Endothelial cell of umbilical vein (primary cell): ENCODE measurements at regions not wholly inside any gene's neighbourhood (a gene's known extent, or its start where the extent isn't known, plus 50 kb on each side); places are given as distances from the start of the nearest gene placed in this dataset.

ENCODE experiments used
- BruUV-seq: library from RNA; stranded (reverse); fragments of 400-500 nt; replicated peaks from 2 replicates; lab custom pipeline; 2021; lab: Mats Ljungman, UMichigan
- CTCF ChIA-PET: fragments of 300-600, 350-600 bp; sonication (Branson Sonifier 250); formaldehyde crosslinking; loops from one replicate; lab custom pipeline; 2021; ENCODE audit warnings: antibody characterized with exemption, inconsistent platforms; lab: Charles Lee
- POLR2A ChIA-PET: fragments of 300-600, 350-600 bp; sonication (Branson Sonifier 250); formaldehyde crosslinking; loops from one replicate; lab custom pipeline; 2021; ENCODE audit warnings: antibody characterized with exemption, inconsistent platforms; lab: Charles Lee
- DNase-seq: peaks from one replicate; pipeline ENCODE4 v3.0.0-alpha.2; 2011; ENCODE audit warnings: low read depth, low spot score
- FAIRE-seq: peaks from 2 replicates; lab custom pipeline; 2011; peaks lifted over from hg19 to GRCh38; lab: Jason Lieb, UNC
- H2AFZ ChIP-seq: 2 replicates; pipeline ENCODE4 v1.6.0; 2012; ENCODE audit warnings: low read depth, low read length, control low read depth, inconsistent platforms
- H3K27ac ChIP-seq: 2 replicates; pipeline ENCODE4 v1.5.1; 2011; ENCODE audit warnings: low read depth, mild to moderate bottlenecking, control low read depth, low read length, moderate library complexity; ENCODE audit not compliant: insufficient read depth
- H3K27me3 ChIP-seq, 2 experiments: 2 replicates each; pipeline versions ENCODE4 v1.6.0 to v1.6.1; 2011; ENCODE audit warnings: low read length in 2 of 2, mixed read lengths in 1 of 2; ENCODE audit not compliant: control insufficient read depth in 2 of 2, insufficient read depth in 2 of 2
- H3K36me3 ChIP-seq, 2 experiments: 2 replicates in 1 of 2; 3 replicates in 1 of 2; pipeline ENCODE4 v1.5.1; 2011; ENCODE audit warnings: low read length in 2 of 2, mild to moderate bottlenecking in 1 of 2, moderate library complexity in 1 of 2; ENCODE audit not compliant: control insufficient read depth in 2 of 2, insufficient read depth in 2 of 2; ENCODE audit errors: extremely low read depth in 1 of 2
- H3K4me1 ChIP-seq: 3 replicates; pipeline ENCODE4 v1.5.1; 2011; ENCODE audit warnings: mild to moderate bottlenecking, low read length; ENCODE audit not compliant: control insufficient read depth, insufficient read depth; ENCODE audit errors: extremely low read depth
- H3K4me2 ChIP-seq: 2 replicates; pipeline ENCODE4 v1.6.1; 2011; ENCODE audit warnings: low read length, control low read depth, mixed read lengths; ENCODE audit not compliant: insufficient read depth
- H3K4me3 ChIP-seq, 3 experiments: fragments of 200-600 bp in 1 of 3; sonication (generic), shearing (Covaris generic) in 1 of 3; replicated peaks in 1 of 3; 2 replicates each; pipeline ENCODE4 v1.5.1; 2011 to 2016; ENCODE audit warnings: control low read depth in 3 of 3, low read length in 3 of 3, mild to moderate bottlenecking in 2 of 3, inconsistent platforms in 1 of 3, low read depth in 1 of 3, moderate library complexity in 1 of 3; ENCODE audit not compliant: insufficient read depth in 1 of 3
- H3K79me2 ChIP-seq: 2 replicates; pipeline ENCODE4 v1.6.0; 2012; ENCODE audit warnings: low read length, inconsistent platforms; ENCODE audit not compliant: control insufficient read depth, insufficient read depth
- H3K9ac ChIP-seq: replicated peaks from 2 replicates; pipeline ENCODE3; 2011; ENCODE audit warnings: low read length, control low read depth; ENCODE audit not compliant: insufficient read depth; ENCODE audit errors: extremely low read depth
- H3K9me1 ChIP-seq: replicated peaks from 3 replicates; pipeline ENCODE4 v1.6.0; 2011; ENCODE audit warnings: mild to moderate bottlenecking, low read length; ENCODE audit not compliant: control insufficient read depth, insufficient read depth; ENCODE audit errors: extremely low read depth
- H3K9me3 ChIP-seq: replicated peaks from 2 replicates; pipeline ENCODE4 v1.5.1; 2012; ENCODE audit warnings: low read length, inconsistent platforms; ENCODE audit not compliant: control insufficient read depth, insufficient read depth
- H4K20me1 ChIP-seq: replicated peaks from 2 replicates; pipeline ENCODE3; 2011; ENCODE audit warnings: mild to moderate bottlenecking, low read length; ENCODE audit not compliant: control insufficient read depth, insufficient read depth; ENCODE audit errors: extremely low read depth
- EZH2 ChIP-seq: IDR thresholded peaks from 2 replicates; pipeline ENCODE4 v1.6.1; 2012; ENCODE audit warnings: borderline replicate concordance, low read depth, mild to moderate bottlenecking, moderate library complexity, low read length, inconsistent platforms; ENCODE audit not compliant: severe bottlenecking
- POLR2AphosphoS5 ChIP-seq: IDR thresholded peaks from 2 replicates; pipeline ENCODE4 v1.6.1; 2012; ENCODE audit warnings: low read depth, mild to moderate bottlenecking, control low read depth, low read length, moderate library complexity; ENCODE audit not compliant: insufficient read depth
- dilution Hi-C: fragments of 300-500 bp; cut with MboI; formaldehyde crosslinking; loops from one replicate; pipeline ENCODE4 v1.15.0; 2019; ENCODE audit warnings: low sequenced_read_pairs; ENCODE audit not compliant: extremely low pct_ligation_motif_present
- intact Hi-C: fragments of 100-400 bp; cut with micrococcal nuclease; formaldehyde crosslinking; loops from one replicate; pipeline ENCODE4 v1.10.0; 2022
- TF ChIP-seq, protein P1 (sequence below): IDR thresholded peaks from 2 replicates; pipeline ENCODE4 v1.6.1; 2011; ENCODE audit not compliant: insufficient read depth, insufficient read length
- TF ChIP-seq, protein P2 (sequence below), 2 donors: IDR thresholded peaks; 1 replicate in 1 of 2; 2 replicates in 1 of 2; pipeline ENCODE4 v1.5.1; 2011; ENCODE audit warnings: low read length in 2 of 2, mild to moderate bottlenecking in 2 of 2, moderate library complexity in 2 of 2, control low read depth in 1 of 2, inconsistent platforms in 1 of 2, low read depth in 1 of 2; ENCODE audit not compliant: insufficient read depth in 1 of 2; ENCODE audit errors: extremely low read depth in 1 of 2

DNA sequence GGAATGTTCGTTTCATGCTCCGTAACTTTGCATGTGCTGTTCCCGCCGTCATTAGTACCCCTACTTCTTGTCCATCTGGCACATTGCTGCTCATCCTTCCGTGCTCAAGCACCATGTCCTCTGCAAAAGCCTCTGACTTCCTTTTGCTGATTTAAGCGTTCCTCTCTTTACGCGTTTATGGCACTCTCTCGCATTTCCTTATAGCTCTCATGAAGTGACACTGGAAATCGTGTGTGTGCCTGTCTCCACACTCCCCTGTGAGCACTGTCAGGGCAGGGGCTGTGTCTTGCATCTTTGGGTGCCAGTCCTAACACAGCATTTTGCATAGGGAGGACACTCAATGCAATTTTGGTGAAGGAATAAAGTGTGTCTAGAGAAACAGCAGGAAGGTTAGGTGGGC, 210.6 kb upstream of the FAT1 start:
- DNase-seq (no peak), FAIRE-seq (no peak)
- no peaks in the 10 kb centered on the region for H4K20me1 ChIP-seq
- H3K9me1 ChIP-seq: no peaks in the 10 kb centered on the region
- BruUV-seq: no TSS peak
- CTCF ChIA-PET: no interaction called here
- no peak overlapping the region for H2AFZ ChIP-seq
- no peak overlapping the region for H3K9ac ChIP-seq
- H3K4me2 ChIP-seq: no peak overlapping the region
- dilution Hi-C loops: no loop called here
- no peak overlapping the region for H3K4me3 ChIP-seq
- H3K79me2 ChIP-seq: no peaks in the 10 kb centered on the region
- TF ChIP-seq EZH2: no peak
- TF ChIP-seq, protein P1, sequence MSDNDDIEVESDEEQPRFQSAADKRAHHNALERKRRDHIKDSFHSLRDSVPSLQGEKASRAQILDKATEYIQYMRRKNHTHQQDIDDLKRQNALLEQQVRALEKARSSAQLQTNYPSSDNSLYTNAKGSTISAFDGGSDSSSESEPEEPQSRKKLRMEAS: no peak
- TF ChIP-seq, protein P2, sequence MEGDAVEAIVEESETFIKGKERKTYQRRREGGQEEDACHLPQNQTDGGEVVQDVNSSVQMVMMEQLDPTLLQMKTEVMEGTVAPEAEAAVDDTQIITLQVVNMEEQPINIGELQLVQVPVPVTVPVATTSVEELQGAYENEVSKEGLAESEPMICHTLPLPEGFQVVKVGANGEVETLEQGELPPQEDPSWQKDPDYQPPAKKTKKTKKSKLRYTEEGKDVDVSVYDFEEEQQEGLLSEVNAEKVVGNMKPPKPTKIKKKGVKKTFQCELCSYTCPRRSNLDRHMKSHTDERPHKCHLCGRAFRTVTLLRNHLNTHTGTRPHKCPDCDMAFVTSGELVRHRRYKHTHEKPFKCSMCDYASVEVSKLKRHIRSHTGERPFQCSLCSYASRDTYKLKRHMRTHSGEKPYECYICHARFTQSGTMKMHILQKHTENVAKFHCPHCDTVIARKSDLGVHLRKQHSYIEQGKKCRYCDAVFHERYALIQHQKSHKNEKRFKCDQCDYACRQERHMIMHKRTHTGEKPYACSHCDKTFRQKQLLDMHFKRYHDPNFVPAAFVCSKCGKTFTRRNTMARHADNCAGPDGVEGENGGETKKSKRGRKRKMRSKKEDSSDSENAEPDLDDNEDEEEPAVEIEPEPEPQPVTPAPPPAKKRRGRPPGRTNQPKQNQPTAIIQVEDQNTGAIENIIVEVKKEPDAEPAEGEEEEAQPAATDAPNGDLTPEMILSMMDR (IDR thresholded peaks at IDR 0.05; ENCODE audit: extremely low read depth in 1 of 2, insufficient read depth in 1 of 2, low read depth in 1 of 2, low read length in 2 of 2): no peak
- H3K27me3 ChIP-seq: no peaks in the 10 kb centered on the region
- no peaks in the 10 kb centered on the region for H3K36me3 ChIP-seq
- H3K27ac ChIP-seq: no peak overlapping the region
- no peaks in the 10 kb centered on the region for H3K4me1 ChIP-seq
- intact Hi-C loops: no loop called here
- no peaks in the 10 kb centered on the region for H3K9me3 ChIP-seq
- POLR2A ChIA-PET: no interaction called here

DNA sequence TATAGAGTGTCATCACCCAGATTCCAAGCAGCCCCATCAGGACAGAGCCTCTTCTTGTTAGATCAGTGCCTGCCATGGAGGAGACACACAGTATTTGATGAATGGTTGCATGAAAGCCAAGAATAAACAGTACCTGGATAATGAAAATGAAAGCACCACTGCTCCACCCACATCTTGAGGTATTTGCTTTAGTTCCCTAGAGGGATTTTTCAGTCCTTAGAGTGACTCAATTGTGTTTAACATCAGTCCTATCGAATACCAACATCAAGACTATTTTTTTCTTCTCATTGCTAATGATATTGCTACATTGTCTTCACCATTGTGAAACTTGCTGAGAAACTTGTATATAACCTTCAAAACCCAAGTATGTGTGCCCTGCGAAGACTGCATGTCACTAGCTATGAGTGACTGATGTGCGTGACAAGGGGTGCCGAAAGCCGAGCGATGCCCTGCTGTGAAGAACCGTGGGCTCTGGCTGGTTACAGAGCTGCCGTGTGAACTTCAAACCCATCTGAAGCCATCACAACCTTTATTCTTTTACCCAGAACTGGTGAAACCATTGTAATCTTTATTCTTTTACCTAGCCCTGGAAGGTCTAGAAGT, 211.3 kb upstream of the FAT1 start:
- Histone ChIP-seq H3K9me3 (no peaks in the 10 kb centered on the region), H3K9me1 (no peaks in the 10 kb centered on the region), H3K27me3 (no peaks in the 10 kb centered on the region), H3K79me2 (no peaks in the 10 kb centered on the region), H3K36me3 (no peaks in the 10 kb centered on the region), H4K20me1 (no peaks in the 10 kb centered on the region), H2AFZ (no peak overlapping the region), H3K27ac (no peak overlapping the region), H3K4me2 (no peak overlapping the region), H3K9ac (no peak overlapping the region), H3K4me1 (no peaks in the 10 kb centered on the region), H3K4me3 (no peak overlapping the region)
- intact Hi-C loops: no loop called here
- POLR2A ChIA-PET: no interaction called here
- DNase-seq (no peak), FAIRE-seq (no peak)
- dilution Hi-C loops: no loop called here
- no peak for TF ChIP-seq POLR2AphosphoS5
- CTCF ChIA-PET: no interaction called here
- BruUV-seq: no TSS peak
